ENCODE measurements at regions not wholly inside any gene's neighbourhood (a gene's known extent, or its start where the extent isn't known, plus 50 kb on each side); places are given as distances from the start of the nearest gene placed in this dataset.

- DNase-seq, result no peak
Observed at GRCh38 chr22:44611880-44612496, 90.0 kb upstream of the PRR5 start.

DNA sequence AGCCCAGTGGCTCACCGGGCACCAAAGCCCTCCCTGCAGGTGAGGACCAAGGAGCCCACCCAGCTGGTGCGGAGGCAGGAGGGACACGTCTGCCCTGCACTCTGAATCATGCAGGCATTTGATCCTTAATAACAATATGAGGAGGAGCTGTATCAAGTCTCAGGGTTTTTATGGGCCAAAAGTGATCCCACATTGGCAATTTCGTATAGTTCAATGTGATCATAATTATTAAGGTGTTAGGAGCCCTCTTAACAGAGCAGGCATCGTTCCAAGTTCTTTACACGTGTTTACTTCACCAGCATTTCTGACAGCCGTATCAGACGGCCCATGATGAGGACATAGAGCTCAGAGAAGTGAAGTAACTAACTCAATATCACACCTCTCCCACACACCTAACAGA, 91.9 kb upstream of the PRR5 start:
- DNase-seq, result no peak

- no peak for DNase-seq
Observed at GRCh38 chr22:44609400-44609988, 92.5 kb upstream of the PRR5 start.

GRCh38 chr22:44608597-44609399, 93.2 kb upstream of the PRR5 start:
- no peak for DNase-seq

GRCh38 chr22:44606126-44606525, 95.9 kb upstream of the PRR5 start:
- DNase-seq, result no peak

- no peak for DNase-seq
Observed at GRCh38 chr22:44605486-44605885, 96.5 kb upstream of the PRR5 start.

- DNase-seq, result no peak
Observed at GRCh38 chr22:44604991-44605390, 97.0 kb upstream of the PRR5 start.

GRCh38 chr22:44604455-44604854, 97.5 kb upstream of the PRR5 start:
- no peak for DNase-seq

DNA sequence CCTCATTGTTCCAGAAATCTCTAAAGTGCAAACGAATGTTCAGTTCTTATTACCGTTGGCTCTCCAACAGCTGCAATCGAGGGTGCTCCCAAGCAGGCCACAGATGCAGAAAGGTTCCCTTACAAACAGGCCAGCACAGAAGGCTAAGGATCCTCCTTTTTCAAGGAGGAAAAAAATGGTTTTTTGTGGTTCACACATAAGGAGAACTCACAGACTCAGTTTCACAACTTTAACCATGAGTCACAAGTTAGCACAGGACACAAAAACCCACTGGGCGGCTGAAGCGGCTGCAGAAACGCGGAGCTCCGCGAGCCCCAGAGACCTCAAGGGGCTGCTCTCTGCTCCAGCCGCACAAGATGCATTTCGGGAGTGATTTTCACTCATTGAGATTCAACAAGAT, 98.2 kb upstream of the PRR5 start:
- DNase-seq, result no peak

- DNase-seq, result no peak
Observed at GRCh38 chr22:44601725-44602124, 100.3 kb upstream of the PRR5 start.

- no peak for DNase-seq
Observed at GRCh38 chr22:44601189-44601588, 100.8 kb upstream of the PRR5 start.

GRCh38 chr22:44600207-44600785, 101.7 kb upstream of the PRR5 start:
- no peak for DNase-seq

GRCh38 chr22:44599500-44600140, 101.6 kb upstream of the RTL6 start:
- DNase-seq, result no peak

GRCh38 chr22:44599084-44599483, 101.1 kb upstream of the RTL6 start:
- no peak for DNase-seq

DNA sequence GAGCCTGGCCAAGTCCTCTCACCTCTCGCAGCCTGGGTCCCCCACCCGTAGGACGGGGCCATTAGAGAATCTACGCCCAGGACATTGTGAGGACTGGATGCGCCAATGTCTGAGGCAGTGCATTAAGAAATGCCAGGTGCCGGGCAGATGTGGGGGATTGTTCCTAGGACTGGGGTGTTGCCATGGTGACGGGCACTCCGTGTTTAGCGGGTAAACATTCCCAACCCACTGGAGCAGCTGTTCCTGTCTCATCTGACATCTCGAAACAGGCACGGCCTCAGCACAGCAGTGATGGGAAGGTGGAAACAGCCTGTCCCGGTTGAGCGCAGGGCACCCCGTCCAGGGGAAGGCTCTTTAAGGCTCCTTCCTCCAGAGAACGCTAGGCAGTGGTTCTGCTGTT, 99.6 kb upstream of the RTL6 start:
- DNase-seq, result no peak

DNA sequence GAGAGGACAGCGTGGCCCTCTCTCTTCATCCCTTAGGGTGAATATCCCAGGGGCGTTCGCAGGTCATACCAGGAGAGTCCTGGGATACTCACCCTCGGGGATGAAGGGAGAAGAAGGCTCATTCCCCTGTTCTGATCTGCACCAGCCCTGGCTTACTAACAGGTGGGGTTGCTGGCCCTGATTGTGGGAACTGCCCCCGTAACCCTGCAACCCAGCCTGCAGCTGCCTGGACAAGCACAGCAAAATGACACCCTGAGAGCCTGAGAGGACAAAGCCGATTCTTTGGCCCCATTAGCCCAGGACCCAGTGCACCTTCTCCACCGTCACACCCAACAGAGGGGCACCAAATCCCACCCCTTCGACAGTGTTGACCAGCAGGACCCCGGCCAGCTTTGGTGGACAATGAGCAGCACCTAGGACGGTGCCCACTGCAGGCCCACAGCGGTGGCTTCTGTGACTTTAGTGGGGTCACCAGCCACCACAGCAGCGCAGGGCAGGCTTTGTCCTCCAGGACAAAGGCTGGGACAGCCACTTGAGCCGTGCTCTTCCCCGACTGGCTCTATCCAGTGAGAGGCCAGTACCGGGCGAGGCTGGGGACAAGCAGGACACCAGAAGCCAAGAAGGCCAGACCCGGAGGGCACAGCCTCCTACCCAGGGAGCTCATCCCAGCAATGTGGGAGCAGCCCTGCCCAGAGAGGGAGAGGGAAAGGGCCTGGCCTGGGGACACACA, 98.5 kb upstream of the RTL6 start:
- DNase-seq, result no peak

- no peak for DNase-seq
Observed at GRCh38 chr22:44595841-44596341, 97.9 kb upstream of the RTL6 start.

GRCh38 chr22:44594951-44595350, 96.9 kb upstream of the RTL6 start:
- DNase-seq, result no peak

GRCh38 chr22:44592824-44593148, 94.8 kb upstream of the RTL6 start:
- DNase-seq, result no peak

GRCh38 chr22:44592126-44592823, 94.2 kb upstream of the RTL6 start:
- no peak for DNase-seq

- no peak for DNase-seq
Observed at GRCh38 chr22:44591146-44591790, 93.2 kb upstream of the RTL6 start.

DNA sequence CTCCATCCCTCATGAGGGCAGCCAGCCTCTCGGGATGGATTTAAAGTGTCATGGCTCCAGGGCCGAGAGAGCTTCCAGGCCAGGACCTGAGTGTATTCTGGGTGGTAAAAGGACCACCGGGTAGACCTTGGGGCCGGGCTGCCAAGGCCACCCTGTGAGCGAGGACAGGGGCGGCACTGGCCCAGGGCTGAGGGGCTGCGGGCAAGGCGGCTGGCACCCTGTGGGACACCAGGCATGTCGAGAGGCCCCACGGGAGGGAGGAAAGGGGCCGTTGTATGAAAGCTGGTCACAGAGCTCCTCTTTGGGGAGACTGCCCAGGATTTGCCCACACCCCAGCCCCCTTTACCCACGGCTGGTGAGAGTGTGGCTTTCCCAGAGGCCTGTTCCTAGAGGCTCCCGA, 92.3 kb upstream of the RTL6 start:
- no peak for DNase-seq

Data from activated CD8-positive, alpha-beta memory T cell treated with anti-CD3 and anti-CD28 coated beads, Interleukin-2, amount 50 U/mL, for 48 hours (primary cell).